Panc1 (cell line): ENCODE measurements at regions not wholly inside any gene's neighbourhood (a gene's known extent, or its start where the extent isn't known, plus 50 kb on each side); places are given as distances from the start of the nearest gene placed in this dataset.

Source experiments
- SIN3A ChIP-seq: IDR thresholded peaks from 2 replicates; pipeline ENCODE4 v1.6.1; 2012; ENCODE audit warnings: low read depth, mild to moderate bottlenecking, low read length, moderate library complexity, borderline replicate concordance; ENCODE audit not compliant: insufficient read depth
- TF ChIP-seq, protein P1 (sequence below), 2 experiments: IDR thresholded peaks; 2 replicates each; pipeline ENCODE4 v1.6.1; 2011 to 2012; ENCODE audit warnings: low read depth in 2 of 2, control low read depth in 1 of 2, low read length in 1 of 2, mild to moderate bottlenecking in 1 of 2, moderate library complexity in 1 of 2; ENCODE audit not compliant: insufficient read depth in 1 of 2
- TF ChIP-seq, protein P2 (sequence below): fragments of 450-650 bp; IDR thresholded peaks from 2 replicates; pipeline ENCODE4 v1.5.1; 2017; ENCODE audit warnings: mild to moderate bottlenecking

DNA sequence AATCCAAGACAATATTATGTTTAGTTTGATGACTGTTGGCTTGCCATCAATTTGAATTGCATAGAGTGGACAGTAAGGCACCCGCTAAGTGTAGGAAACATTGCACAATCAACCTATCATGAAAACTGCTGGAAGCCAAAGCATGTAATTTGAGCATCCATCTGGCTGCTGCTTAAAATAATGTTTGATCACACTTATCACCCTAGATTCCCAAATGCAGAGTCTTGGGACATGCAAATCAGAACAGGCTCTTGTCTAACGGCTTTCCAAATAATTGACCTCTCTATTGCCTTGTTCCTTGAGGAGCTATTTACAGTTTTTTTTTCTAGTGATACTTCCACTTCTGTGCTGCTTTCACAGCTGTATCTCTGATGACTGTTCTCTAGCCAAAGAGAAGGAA is 342.1 kb downstream of the PRR16 start:
- TF ChIP-seq, protein P1, sequence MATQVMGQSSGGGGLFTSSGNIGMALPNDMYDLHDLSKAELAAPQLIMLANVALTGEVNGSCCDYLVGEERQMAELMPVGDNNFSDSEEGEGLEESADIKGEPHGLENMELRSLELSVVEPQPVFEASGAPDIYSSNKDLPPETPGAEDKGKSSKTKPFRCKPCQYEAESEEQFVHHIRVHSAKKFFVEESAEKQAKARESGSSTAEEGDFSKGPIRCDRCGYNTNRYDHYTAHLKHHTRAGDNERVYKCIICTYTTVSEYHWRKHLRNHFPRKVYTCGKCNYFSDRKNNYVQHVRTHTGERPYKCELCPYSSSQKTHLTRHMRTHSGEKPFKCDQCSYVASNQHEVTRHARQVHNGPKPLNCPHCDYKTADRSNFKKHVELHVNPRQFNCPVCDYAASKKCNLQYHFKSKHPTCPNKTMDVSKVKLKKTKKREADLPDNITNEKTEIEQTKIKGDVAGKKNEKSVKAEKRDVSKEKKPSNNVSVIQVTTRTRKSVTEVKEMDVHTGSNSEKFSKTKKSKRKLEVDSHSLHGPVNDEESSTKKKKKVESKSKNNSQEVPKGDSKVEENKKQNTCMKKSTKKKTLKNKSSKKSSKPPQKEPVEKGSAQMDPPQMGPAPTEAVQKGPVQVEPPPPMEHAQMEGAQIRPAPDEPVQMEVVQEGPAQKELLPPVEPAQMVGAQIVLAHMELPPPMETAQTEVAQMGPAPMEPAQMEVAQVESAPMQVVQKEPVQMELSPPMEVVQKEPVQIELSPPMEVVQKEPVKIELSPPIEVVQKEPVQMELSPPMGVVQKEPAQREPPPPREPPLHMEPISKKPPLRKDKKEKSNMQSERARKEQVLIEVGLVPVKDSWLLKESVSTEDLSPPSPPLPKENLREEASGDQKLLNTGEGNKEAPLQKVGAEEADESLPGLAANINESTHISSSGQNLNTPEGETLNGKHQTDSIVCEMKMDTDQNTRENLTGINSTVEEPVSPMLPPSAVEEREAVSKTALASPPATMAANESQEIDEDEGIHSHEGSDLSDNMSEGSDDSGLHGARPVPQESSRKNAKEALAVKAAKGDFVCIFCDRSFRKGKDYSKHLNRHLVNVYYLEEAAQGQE (IDR thresholded peaks at IDR 0.05; ENCODE audit: insufficient read depth in 1 of 2, low read depth in 2 of 2, low read length in 1 of 2): no peak
- no peak for TF ChIP-seq SIN3A
- TF ChIP-seq, protein P2, sequence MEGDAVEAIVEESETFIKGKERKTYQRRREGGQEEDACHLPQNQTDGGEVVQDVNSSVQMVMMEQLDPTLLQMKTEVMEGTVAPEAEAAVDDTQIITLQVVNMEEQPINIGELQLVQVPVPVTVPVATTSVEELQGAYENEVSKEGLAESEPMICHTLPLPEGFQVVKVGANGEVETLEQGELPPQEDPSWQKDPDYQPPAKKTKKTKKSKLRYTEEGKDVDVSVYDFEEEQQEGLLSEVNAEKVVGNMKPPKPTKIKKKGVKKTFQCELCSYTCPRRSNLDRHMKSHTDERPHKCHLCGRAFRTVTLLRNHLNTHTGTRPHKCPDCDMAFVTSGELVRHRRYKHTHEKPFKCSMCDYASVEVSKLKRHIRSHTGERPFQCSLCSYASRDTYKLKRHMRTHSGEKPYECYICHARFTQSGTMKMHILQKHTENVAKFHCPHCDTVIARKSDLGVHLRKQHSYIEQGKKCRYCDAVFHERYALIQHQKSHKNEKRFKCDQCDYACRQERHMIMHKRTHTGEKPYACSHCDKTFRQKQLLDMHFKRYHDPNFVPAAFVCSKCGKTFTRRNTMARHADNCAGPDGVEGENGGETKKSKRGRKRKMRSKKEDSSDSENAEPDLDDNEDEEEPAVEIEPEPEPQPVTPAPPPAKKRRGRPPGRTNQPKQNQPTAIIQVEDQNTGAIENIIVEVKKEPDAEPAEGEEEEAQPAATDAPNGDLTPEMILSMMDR: no peak
